Activated B cell treated with CpG ODN at 0.5 μM for 24 hours (primary cell): ENCODE measurements at regions not wholly inside any gene's neighbourhood (a gene's known extent, or its start where the extent isn't known, plus 50 kb on each side); places are given as distances from the start of the nearest gene placed in this dataset.

ENCODE experiments used
- ATAC-seq: fragments of 200-7000 bp; cut with Tn5 transposase; one replicate; pipeline ENCODE4 v1.10.0; 2021; ENCODE audit warnings: low read depth, mild to moderate bottlenecking, moderate library complexity
- CTCF ChIA-PET: fragments of 350-600 bp; sonication (Branson Sonifier 250); formaldehyde crosslinking; loops from one replicate; lab custom pipeline; 2021; ENCODE audit warnings: antibody characterized with exemption; lab: Charles Lee
- POLR2A ChIA-PET: fragments of 350-600 bp; sonication (Branson Sonifier 250); formaldehyde crosslinking; loops from one replicate; lab custom pipeline; 2021; ENCODE audit warnings: antibody characterized with exemption; lab: Charles Lee
- DNase-seq: peaks from one replicate; pipeline ENCODE4 v3.0.0; 2022
- H3K27ac Mint-ChIP-seq: one replicate; pipeline ENCODE4 v1.8.0; 2020; ENCODE audit warnings: mixed read lengths
- H3K27me3 Mint-ChIP-seq: one replicate; pipeline ENCODE4 v1.8.0; 2021; ENCODE audit warnings: mixed read lengths
- H3K36me3 Mint-ChIP-seq: one replicate; pipeline ENCODE4 v1.8.0; 2021; ENCODE audit warnings: low read depth, mixed read lengths
- H3K4me1 Mint-ChIP-seq: one replicate; pipeline ENCODE4 v1.8.0; 2021; ENCODE audit warnings: mixed read lengths
- H3K4me3 Mint-ChIP-seq: one replicate; pipeline ENCODE4 v1.8.0; 2020; ENCODE audit warnings: mild to moderate bottlenecking, mixed read lengths
- H3K9me3 Mint-ChIP-seq: one replicate; pipeline ENCODE4 v1.8.0; 2020; ENCODE audit warnings: mixed read lengths
- intact Hi-C: fragments of 100-400 bp; cut with micrococcal nuclease; formaldehyde crosslinking; loops from one replicate; pipeline ENCODE4 v1.15.1; 2024
- TF ChIP-seq, protein P1 (sequence below): fragments of 200-600 bp; IDR thresholded peaks from one replicate; pipeline ENCODE4 v1.8.0; 2022; ENCODE audit warnings: antibody characterized with exemption, mild to moderate bottlenecking

- Mint-ChIP-seq H3K36me3 (no peaks in the 10 kb centered on the region), H3K9me3 (no peaks in the 10 kb centered on the region), H3K27me3 (peaks cover 5% of the 10 kb centered on the region), H3K27ac (no peak overlapping the region), H3K4me1 (no peaks in the 10 kb centered on the region), H3K4me3 (no peak overlapping the region)
- CTCF ChIA-PET = no interaction called here
- no peak for DNase-seq
- intact Hi-C loops = no loop called here
- ATAC-seq = no peak
- POLR2A ChIA-PET = no interaction called here
- TF ChIP-seq, protein P1, sequence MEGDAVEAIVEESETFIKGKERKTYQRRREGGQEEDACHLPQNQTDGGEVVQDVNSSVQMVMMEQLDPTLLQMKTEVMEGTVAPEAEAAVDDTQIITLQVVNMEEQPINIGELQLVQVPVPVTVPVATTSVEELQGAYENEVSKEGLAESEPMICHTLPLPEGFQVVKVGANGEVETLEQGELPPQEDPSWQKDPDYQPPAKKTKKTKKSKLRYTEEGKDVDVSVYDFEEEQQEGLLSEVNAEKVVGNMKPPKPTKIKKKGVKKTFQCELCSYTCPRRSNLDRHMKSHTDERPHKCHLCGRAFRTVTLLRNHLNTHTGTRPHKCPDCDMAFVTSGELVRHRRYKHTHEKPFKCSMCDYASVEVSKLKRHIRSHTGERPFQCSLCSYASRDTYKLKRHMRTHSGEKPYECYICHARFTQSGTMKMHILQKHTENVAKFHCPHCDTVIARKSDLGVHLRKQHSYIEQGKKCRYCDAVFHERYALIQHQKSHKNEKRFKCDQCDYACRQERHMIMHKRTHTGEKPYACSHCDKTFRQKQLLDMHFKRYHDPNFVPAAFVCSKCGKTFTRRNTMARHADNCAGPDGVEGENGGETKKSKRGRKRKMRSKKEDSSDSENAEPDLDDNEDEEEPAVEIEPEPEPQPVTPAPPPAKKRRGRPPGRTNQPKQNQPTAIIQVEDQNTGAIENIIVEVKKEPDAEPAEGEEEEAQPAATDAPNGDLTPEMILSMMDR = no peak
Measured at GRCh38 chr15:77710206-77710605, 77.5 kb upstream of the LINGO1 start.

- TF ChIP-seq, protein P1 = no peak
- intact Hi-C loops = no loop called here
- H3K4me3 Mint-ChIP-seq = no peak overlapping the region
- ChIA-PET CTCF (no interaction called here), POLR2A (no interaction called here)
- no peaks in the 10 kb centered on the region for H3K36me3 Mint-ChIP-seq
- H3K27me3 Mint-ChIP-seq = peaks cover 5% of the 10 kb centered on the region
- no peaks in the 10 kb centered on the region for H3K4me1 Mint-ChIP-seq
- no peaks in the 10 kb centered on the region for H3K9me3 Mint-ChIP-seq
- DNase-seq (no peak), ATAC-seq (no peak)
- H3K27ac Mint-ChIP-seq = no peak overlapping the region
Measured at GRCh38 chr15:77709135-77709886, 76.6 kb upstream of the LINGO1 start.

DNA sequence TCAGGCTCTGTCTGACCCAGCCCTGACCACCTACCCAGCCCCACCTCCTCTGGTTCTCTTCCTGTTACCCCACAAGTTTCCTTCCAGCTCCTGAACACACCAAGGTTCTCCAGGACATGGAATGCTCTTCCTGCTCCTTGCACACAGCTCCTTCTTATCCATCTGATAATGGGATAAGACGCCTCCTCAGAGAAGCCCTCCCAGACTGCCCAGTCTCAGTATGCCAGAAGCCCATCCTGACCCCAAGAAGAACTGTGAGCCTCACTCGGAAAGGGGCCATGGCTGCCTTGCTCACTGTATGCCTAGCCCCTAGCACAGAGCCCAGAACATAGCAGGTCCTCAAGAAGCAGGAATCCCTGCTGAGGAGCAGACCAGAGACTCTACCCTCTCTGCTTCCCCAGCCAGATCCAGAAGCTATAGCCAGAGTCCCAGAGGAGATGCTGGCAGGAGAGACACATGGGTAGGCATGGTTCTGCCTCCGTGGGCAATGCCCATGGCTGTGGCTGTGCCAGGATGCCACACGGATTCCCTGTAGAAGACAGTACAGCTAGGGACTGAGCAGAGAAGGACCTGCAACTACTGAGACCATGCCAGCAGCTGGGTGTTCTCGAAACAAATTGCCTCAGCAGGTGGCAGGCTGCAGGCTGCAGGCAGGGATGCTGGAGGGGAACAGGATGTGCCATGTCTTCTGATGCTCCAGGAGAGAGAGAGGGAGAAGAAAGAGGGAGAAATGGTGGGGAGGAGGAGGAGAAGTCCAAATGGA is 74.0 kb upstream of the LINGO1 start:
- CTCF ChIA-PET = no interaction called here
- H3K27ac Mint-ChIP-seq = no peak overlapping the region
- DNase-seq (no peak), ATAC-seq (no peak)
- H3K4me1 Mint-ChIP-seq = no peaks in the 10 kb centered on the region
- TF ChIP-seq, protein P1 = no peak
- peaks cover 5% of the 10 kb centered on the region for H3K27me3 Mint-ChIP-seq
- POLR2A ChIA-PET = no interaction called here
- no peak overlapping the region for H3K4me3 Mint-ChIP-seq
- H3K36me3 Mint-ChIP-seq = no peaks in the 10 kb centered on the region
- no peaks in the 10 kb centered on the region for H3K9me3 Mint-ChIP-seq
- intact Hi-C loops = no loop called here

DNA sequence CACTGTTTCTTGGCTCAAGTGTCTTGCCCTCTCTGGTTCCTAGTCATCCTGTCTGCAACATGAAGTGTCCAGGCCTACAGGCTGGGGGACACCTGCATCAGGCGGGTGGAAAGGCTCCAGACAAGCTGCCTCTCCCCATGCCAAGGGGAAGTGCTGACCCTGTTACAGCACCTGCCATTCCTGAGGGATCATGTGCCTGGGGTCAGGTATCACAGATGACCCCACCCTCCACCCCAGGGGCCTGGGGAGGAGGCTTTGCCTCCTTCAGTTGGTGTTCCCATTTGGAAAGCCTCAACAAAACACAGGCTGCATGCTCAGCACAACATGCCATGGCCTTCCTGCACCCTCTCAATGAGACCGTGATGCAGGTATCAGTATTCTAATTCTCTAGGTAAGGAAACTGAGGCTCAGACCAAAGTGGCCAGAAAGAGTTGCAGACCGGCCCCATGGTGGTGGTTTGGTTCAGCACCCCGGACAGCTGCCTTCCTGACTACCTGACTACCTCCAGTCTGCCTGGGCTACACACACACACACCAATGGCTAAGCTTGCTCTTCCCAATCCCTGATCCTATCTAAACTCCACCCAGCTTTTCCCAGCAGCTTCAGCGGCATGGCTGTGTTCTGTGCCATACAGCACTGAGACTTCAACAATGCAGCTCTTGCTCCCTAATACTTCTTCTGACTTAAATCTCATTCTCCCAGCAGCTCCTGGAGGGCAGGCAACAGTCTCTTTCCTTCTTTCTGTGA is 69.7 kb upstream of the LINGO1 start:
- ChIA-PET CTCF (no interaction called here), POLR2A (no interaction called here)
- no peak overlapping the region for H3K4me3 Mint-ChIP-seq
- ATAC-seq (no peak), DNase-seq (no peak)
- intact Hi-C loops = no loop called here
- no peaks in the 10 kb centered on the region for H3K9me3 Mint-ChIP-seq
- TF ChIP-seq, protein P1 = no peak
- no peaks in the 10 kb centered on the region for H3K36me3 Mint-ChIP-seq
- H3K4me1 Mint-ChIP-seq = no peaks in the 10 kb centered on the region
- no peak overlapping the region for H3K27ac Mint-ChIP-seq
- H3K27me3 Mint-ChIP-seq = peaks cover 4% of the 10 kb centered on the region

GRCh38 chr15:77698481-77698880 is 65.8 kb upstream of the LINGO1 start:
- Mint-ChIP-seq H3K4me1 (no peaks in the 10 kb centered on the region), H3K27ac (no peak overlapping the region), H3K9me3 (no peaks in the 10 kb centered on the region), H3K27me3 (peaks cover 8% of the 10 kb centered on the region), H3K36me3 (no peaks in the 10 kb centered on the region), H3K4me3 (no peak overlapping the region)
- no peak for ATAC-seq
- ChIA-PET POLR2A (no interaction called here), CTCF (no interaction called here)
- no peak for DNase-seq
- intact Hi-C loops = no loop called here
- TF ChIP-seq, protein P1 = no peak
